Spleen (tissue), 11 donors: ENCODE measurements at regions not wholly inside any gene's neighbourhood (a gene's known extent, or its start where the extent isn't known, plus 50 kb on each side); places are given as distances from the start of the nearest gene placed in this dataset.

Source experiments
- DNase-seq: peaks from one replicate; pipeline ENCODE4 v3.0.0-alpha.2; 2020
- H3K27ac ChIP-seq, 8 donors: fragments of 200-600 bp; sonication (generic) in 7 of 8; 1 replicate in 4 of 8; 2 replicates in 4 of 8; pipeline versions ENCODE4 v1.5.0 to v1.8.0; 2016 to 2021; ENCODE audit warnings: inconsistent platforms in 4 of 8, mild to moderate bottlenecking in 4 of 8, moderate library complexity in 1 of 8
- H3K27me3 ChIP-seq, 7 donors: fragments of 200-600 bp; sonication (generic) in 6 of 7; replicated peaks in 1 of 7; 1 replicate in 4 of 7; 2 replicates in 3 of 7; pipeline versions ENCODE4 v1.5.0 to v1.8.0; 2016 to 2021; ENCODE audit warnings: inconsistent platforms in 3 of 7, mild to moderate bottlenecking in 1 of 7
- H3K36me3 ChIP-seq, 6 donors: fragments of 200-600 bp; sonication (generic) in 5 of 6; 1 replicate in 4 of 6; 2 replicates in 2 of 6; pipeline versions ENCODE4 v1.5.0 to v1.8.0; 2016 to 2021; ENCODE audit warnings: inconsistent platforms in 2 of 6
- H3K4me1 ChIP-seq, 6 donors: fragments of 200-600 bp; sonication (generic) in 5 of 6; 1 replicate in 3 of 6; 2 replicates in 3 of 6; pipeline versions ENCODE4 v1.5.0 to v1.8.0; 2016 to 2021; ENCODE audit warnings: inconsistent platforms in 3 of 6
- H3K4me3 ChIP-seq, 8 donors: fragments of 200-600 bp; sonication (generic) in 7 of 8; 1 replicate in 4 of 8; 2 replicates in 4 of 8; pipeline versions ENCODE4 v1.5.0 to v1.8.0; 2016 to 2021; ENCODE audit warnings: inconsistent platforms in 4 of 8, mild to moderate bottlenecking in 4 of 8, moderate library complexity in 2 of 8
- H3K9me3 ChIP-seq, 8 donors: fragments of 200-600 bp; sonication (generic) in 7 of 8; 1 replicate in 4 of 8; 2 replicates in 4 of 8; pipeline versions ENCODE4 v1.5.0 to v1.8.0; 2016 to 2021; ENCODE audit warnings: inconsistent platforms in 4 of 8
- POLR2A ChIP-seq, 3 donors: fragments of 450-650 bp; IDR thresholded peaks; one replicate each; pipeline ENCODE4 v1.5.1; 2017; ENCODE audit warnings: antibody characterized with exemption in 3 of 3, mild to moderate bottlenecking in 1 of 3
- POLR2AphosphoS5 ChIP-seq, 3 donors: sonication (generic); formaldehyde crosslinking; IDR thresholded peaks; one replicate each; pipeline ENCODE4 v1.5.1; 2017; ENCODE audit warnings: antibody characterized with exemption in 3 of 3
- WGBS, 5 donors: extraction: QIAGEN DNeasy Blood & Tissue Kit in 3 of 5; methylation state at CpG; one replicate each; pipeline versions ENCODE4 v1.1.5 to v1.1.7; 2013 to 2018; 5-methylcytosine and 5-hydroxymethylcytosine counted together
- intact Hi-C: fragments of 100-400 bp; cut with DNase I; formaldehyde crosslinking; loops from one replicate; pipeline ENCODE4 v1.15.0; 2023; ENCODE audit warnings: low total_unique reads
- TF ChIP-seq, protein P1 (sequence below), 11 experiments: fragments of 200-600 bp in 7 of 11; fragments of 450-650 bp in 4 of 11; sonication (generic) in 4 of 11; IDR thresholded peaks in 8 of 11; conservative IDR thresholded peaks in 3 of 11; 1 replicate in 7 of 11; 2 replicates in 4 of 11; pipeline versions ENCODE4 v1.4.0 to v1.8.0; 2016 to 2021; ENCODE audit warnings: antibody characterized with exemption in 11 of 11, inconsistent platforms in 4 of 11, mild to moderate bottlenecking in 1 of 11
- donor health status: healthy with polysubstance abuse.
- donor health status: DM: no; HTN: no; CAD: no; lungs with moderate emphysema.
- donor health status: DM: no; HTN: no; CAD: no.
- donor health status: Bipolar disorder and iron deficiency.
- donor health status: healthy.
- donor health status: DM: no; HTN: no; CAD: no.
- donor health status: DM: yes; HTN: yes; CAD: no.

DNA sequence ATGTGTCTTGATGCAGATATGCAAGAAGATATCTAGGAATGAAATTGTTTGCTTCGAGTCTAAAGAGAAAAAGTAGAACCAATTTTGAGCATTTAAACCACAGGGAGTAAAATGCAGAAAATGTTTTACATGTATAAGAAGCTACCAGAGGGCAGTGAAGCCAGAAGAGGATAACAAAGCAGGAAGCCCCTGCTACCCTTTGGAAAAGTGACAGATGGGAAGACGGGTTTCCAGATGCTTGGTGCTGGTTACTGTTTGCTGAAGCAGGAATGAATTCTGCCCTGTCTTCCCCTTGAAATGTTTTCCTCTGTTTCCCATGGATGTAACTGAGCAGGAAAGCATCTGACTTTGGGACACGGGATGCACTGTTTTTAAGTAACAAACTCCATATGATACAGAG is 822.2 kb downstream of the MRPL39 start:
- no peaks in the 10 kb centered on the region for H3K27me3 ChIP-seq
- H3K9me3 ChIP-seq, result no peaks in the 10 kb centered on the region
- H3K27ac ChIP-seq, result no peak overlapping the region
- no peaks in the 10 kb centered on the region for H3K36me3 ChIP-seq
- 40 to 69% (median 58%) methylated on average over 3 of the region's 3 CpGs for WGBS, 5 donors
- TF ChIP-seq, protein P1, sequence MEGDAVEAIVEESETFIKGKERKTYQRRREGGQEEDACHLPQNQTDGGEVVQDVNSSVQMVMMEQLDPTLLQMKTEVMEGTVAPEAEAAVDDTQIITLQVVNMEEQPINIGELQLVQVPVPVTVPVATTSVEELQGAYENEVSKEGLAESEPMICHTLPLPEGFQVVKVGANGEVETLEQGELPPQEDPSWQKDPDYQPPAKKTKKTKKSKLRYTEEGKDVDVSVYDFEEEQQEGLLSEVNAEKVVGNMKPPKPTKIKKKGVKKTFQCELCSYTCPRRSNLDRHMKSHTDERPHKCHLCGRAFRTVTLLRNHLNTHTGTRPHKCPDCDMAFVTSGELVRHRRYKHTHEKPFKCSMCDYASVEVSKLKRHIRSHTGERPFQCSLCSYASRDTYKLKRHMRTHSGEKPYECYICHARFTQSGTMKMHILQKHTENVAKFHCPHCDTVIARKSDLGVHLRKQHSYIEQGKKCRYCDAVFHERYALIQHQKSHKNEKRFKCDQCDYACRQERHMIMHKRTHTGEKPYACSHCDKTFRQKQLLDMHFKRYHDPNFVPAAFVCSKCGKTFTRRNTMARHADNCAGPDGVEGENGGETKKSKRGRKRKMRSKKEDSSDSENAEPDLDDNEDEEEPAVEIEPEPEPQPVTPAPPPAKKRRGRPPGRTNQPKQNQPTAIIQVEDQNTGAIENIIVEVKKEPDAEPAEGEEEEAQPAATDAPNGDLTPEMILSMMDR (IDR thresholded peaks at IDR 0.05 in 8 of 11, conservative IDR thresholded peaks at IDR 0.05 in 3 of 11), result no peak
- TF ChIP-seq POLR2A (IDR thresholded peaks at IDR 0.05), result no peak
- TF ChIP-seq POLR2AphosphoS5 (IDR thresholded peaks at IDR 0.05), result no peak
- H3K4me1 ChIP-seq, result no peaks in the 10 kb centered on the region
- no peak for DNase-seq
- intact Hi-C loops, result no loop called here
- no peak overlapping the region for H3K4me3 ChIP-seq

- no peak for TF ChIP-seq POLR2A (IDR thresholded peaks at IDR 0.05)
- 13 to 35% (median 29%) methylated on average over 2 of the region's 2 CpGs for WGBS, 5 donors
- no peak overlapping the region for H3K27ac ChIP-seq
- H3K4me3 ChIP-seq, result no peak overlapping the region
- H3K36me3 ChIP-seq, result no peaks in the 10 kb centered on the region
- H3K27me3 ChIP-seq, result no peaks in the 10 kb centered on the region
- intact Hi-C loops, result no loop called here
- H3K4me1 ChIP-seq, result no peaks in the 10 kb centered on the region
- no peak for DNase-seq
- no peaks in the 10 kb centered on the region for H3K9me3 ChIP-seq
Measured at GRCh38 chr21:24781146-24781545, 826.1 kb downstream of the MRPL39 start.

GRCh38 chr21:24759348-24760075 is 847.8 kb downstream of the MRPL39 start:
- TF ChIP-seq POLR2A (IDR thresholded peaks at IDR 0.05) (no peak), POLR2AphosphoS5 (IDR thresholded peaks at IDR 0.05) (no peak)
- TF ChIP-seq, protein P1 (IDR thresholded peaks at IDR 0.05 in 8 of 11, conservative IDR thresholded peaks at IDR 0.05 in 3 of 11), result no peak
- no peaks in the 10 kb centered on the region for H3K27me3 ChIP-seq
- H3K36me3 ChIP-seq, result no peaks in the 10 kb centered on the region
- H3K9me3 ChIP-seq, result no peaks in the 10 kb centered on the region
- no peak overlapping the region for H3K4me3 ChIP-seq
- no peaks in the 10 kb centered on the region for H3K4me1 ChIP-seq
- intact Hi-C loops, result no loop called here
- no peak overlapping the region for H3K27ac ChIP-seq
- WGBS, 5 donors, result 39 to 71% (median 47%) methylated on average over 3 of the region's 3 CpGs
- no peak for DNase-seq

GRCh38 chr21:24738063-24738462 is 869.2 kb downstream of the MRPL39 start:
- Histone ChIP-seq H3K27ac (no peak overlapping the region), H3K9me3 (no peaks in the 10 kb centered on the region), H3K4me3 (no peak overlapping the region), H3K27me3 (no peaks in the 10 kb centered on the region), H3K4me1 (no peaks in the 10 kb centered on the region), H3K36me3 (no peaks in the 10 kb centered on the region)
- 84 to 92% (median 91%) methylated on average over 8 of the region's 8 CpGs for WGBS, 5 donors
- TF ChIP-seq, protein P1 (IDR thresholded peaks at IDR 0.05 in 8 of 11, conservative IDR thresholded peaks at IDR 0.05 in 3 of 11), result no peak
- TF ChIP-seq POLR2A (IDR thresholded peaks at IDR 0.05) (no peak), POLR2AphosphoS5 (IDR thresholded peaks at IDR 0.05) (no peak)
- no peak for DNase-seq
- intact Hi-C loops, result no loop called here
